ENCODE measurements at regions not wholly inside any gene's neighbourhood (a gene's known extent, or its start where the extent isn't known, plus 50 kb on each side); places are given as distances from the start of the nearest gene placed in this dataset.

- no peaks in the 10 kb centered on the region for H3K79me2 ChIP-seq (ENCODE audit: insufficient read depth, low read length)
- no peak overlapping the region for H3K27ac ChIP-seq (ENCODE audit: low read depth, low read length)
- H4K20me1 ChIP-seq (ENCODE audit: insufficient read depth, low read length) = no peaks in the 10 kb centered on the region
- no peak overlapping the region for H3K4me3 ChIP-seq (ENCODE audit: insufficient read depth, low read length)
- TF ChIP-seq, protein P1, sequence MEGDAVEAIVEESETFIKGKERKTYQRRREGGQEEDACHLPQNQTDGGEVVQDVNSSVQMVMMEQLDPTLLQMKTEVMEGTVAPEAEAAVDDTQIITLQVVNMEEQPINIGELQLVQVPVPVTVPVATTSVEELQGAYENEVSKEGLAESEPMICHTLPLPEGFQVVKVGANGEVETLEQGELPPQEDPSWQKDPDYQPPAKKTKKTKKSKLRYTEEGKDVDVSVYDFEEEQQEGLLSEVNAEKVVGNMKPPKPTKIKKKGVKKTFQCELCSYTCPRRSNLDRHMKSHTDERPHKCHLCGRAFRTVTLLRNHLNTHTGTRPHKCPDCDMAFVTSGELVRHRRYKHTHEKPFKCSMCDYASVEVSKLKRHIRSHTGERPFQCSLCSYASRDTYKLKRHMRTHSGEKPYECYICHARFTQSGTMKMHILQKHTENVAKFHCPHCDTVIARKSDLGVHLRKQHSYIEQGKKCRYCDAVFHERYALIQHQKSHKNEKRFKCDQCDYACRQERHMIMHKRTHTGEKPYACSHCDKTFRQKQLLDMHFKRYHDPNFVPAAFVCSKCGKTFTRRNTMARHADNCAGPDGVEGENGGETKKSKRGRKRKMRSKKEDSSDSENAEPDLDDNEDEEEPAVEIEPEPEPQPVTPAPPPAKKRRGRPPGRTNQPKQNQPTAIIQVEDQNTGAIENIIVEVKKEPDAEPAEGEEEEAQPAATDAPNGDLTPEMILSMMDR (IDR thresholded peaks at IDR 0.05; ENCODE audit: extremely low read depth, low read depth, low read length) = no peak
- H3K4me1 ChIP-seq (ENCODE audit: insufficient read depth, low read length) = no peaks in the 10 kb centered on the region
- H2AFZ ChIP-seq (ENCODE audit: low read length) = no peak overlapping the region
- DNase-seq (ENCODE audit: insufficient read length, low spot score, missing footprints) = no peak
- H3K27me3 ChIP-seq (ENCODE audit: insufficient read depth, low read length) = no peaks in the 10 kb centered on the region
- no peak overlapping the region for H3K4me2 ChIP-seq (ENCODE audit: insufficient read depth, low read length)
- H3K9me3 ChIP-seq (ENCODE audit: low read depth, low read length) = no peaks in the 10 kb centered on the region
- no peaks in the 10 kb centered on the region for H3K36me3 ChIP-seq (ENCODE audit: insufficient read depth, low read length)
These were observed 84.8 kb upstream of the SNRK start for GRCh38 chr3:43201581-43201980.

DNA sequence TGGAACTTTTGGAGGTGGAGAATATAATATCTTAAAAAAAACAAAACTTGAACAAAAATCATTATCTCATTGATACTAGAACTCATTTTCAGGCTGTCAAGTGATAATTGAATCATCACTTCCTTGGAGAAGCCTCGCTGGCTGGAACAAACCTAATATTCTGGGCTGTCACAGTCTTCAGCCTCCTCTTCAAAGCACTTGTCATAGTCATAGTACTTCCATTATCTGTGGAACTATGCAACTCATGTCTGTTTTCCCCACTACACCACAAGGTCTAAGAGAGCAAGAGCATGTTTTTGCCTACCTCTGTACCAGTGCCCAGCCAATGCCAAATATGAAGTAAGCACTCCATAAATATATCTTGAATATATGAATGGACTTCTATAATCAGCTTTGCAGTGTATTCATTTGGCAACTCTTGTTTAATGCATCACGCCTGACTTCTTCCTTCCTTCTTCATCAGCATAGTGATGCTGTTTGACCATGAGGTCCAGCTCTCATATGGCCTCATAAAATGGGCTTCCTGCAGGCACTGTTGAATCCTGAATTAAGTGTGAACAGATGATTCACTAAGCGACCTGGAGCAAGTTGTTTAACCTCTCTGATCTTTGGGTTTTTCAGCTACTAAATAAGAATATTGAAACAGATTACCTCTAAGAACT is 86.6 kb upstream of the SNRK start:
- TF ChIP-seq, protein P1 (IDR thresholded peaks at IDR 0.05; ENCODE audit: extremely low read depth, low read depth, low read length) = no peak
- no peak overlapping the region for H2AFZ ChIP-seq (ENCODE audit: low read length)
- H3K79me2 ChIP-seq (ENCODE audit: insufficient read depth, low read length) = no peaks in the 10 kb centered on the region
- H3K27ac ChIP-seq (ENCODE audit: low read depth, low read length) = no peak overlapping the region
- no peaks in the 10 kb centered on the region for H3K27me3 ChIP-seq (ENCODE audit: insufficient read depth, low read length)
- no peak for DNase-seq (ENCODE audit: insufficient read length, low spot score, missing footprints)
- no peaks in the 10 kb centered on the region for H3K4me1 ChIP-seq (ENCODE audit: insufficient read depth, low read length)
- H3K9me3 ChIP-seq (ENCODE audit: low read depth, low read length) = no peaks in the 10 kb centered on the region
- H3K4me3 ChIP-seq (ENCODE audit: insufficient read depth, low read length) = no peak overlapping the region
- H4K20me1 ChIP-seq (ENCODE audit: insufficient read depth, low read length) = no peaks in the 10 kb centered on the region
- no peaks in the 10 kb centered on the region for H3K36me3 ChIP-seq (ENCODE audit: insufficient read depth, low read length)
- no peak overlapping the region for H3K4me2 ChIP-seq (ENCODE audit: insufficient read depth, low read length)

GRCh38 chr3:43198791-43199644 is 87.3 kb upstream of the SNRK start:
- no peak overlapping the region for H3K27ac ChIP-seq (ENCODE audit: low read depth, low read length)
- no peaks in the 10 kb centered on the region for H4K20me1 ChIP-seq (ENCODE audit: insufficient read depth, low read length)

More at GRCh38 chr3:43198791-43199644, 87.3 kb upstream of the SNRK start:
- no peaks in the 10 kb centered on the region for H3K36me3 ChIP-seq (ENCODE audit: insufficient read depth, low read length)
- H3K27me3 ChIP-seq (ENCODE audit: insufficient read depth, low read length) = no peaks in the 10 kb centered on the region
- H3K4me1 ChIP-seq (ENCODE audit: insufficient read depth, low read length) = no peaks in the 10 kb centered on the region
- TF ChIP-seq, protein P1 (IDR thresholded peaks at IDR 0.05; ENCODE audit: extremely low read depth, low read depth, low read length) = no peak
- no peaks in the 10 kb centered on the region for H3K79me2 ChIP-seq (ENCODE audit: insufficient read depth, low read length)
- no peak overlapping the region for H2AFZ ChIP-seq (ENCODE audit: low read length)
- no peak overlapping the region for H3K4me3 ChIP-seq (ENCODE audit: insufficient read depth, low read length)
- H3K4me2 ChIP-seq (ENCODE audit: insufficient read depth, low read length) = no peak overlapping the region
- DNase-seq (ENCODE audit: insufficient read length, low spot score, missing footprints) = no peak
- no peaks in the 10 kb centered on the region for H3K9me3 ChIP-seq (ENCODE audit: low read depth, low read length)
